Cardiac muscle cell (in vitro differentiated cells and primary cell): ENCODE measurements at regions not wholly inside any gene's neighbourhood (a gene's known extent, or its start where the extent isn't known, plus 50 kb on each side); places are given as distances from the start of the nearest gene placed in this dataset.

Experiments used
- DNase-seq, 2 donors: peaks; one replicate each; pipeline versions ENCODE4 v3.0.0 to v3.0.0-alpha.2; 2010 to 2017; ENCODE audit warnings: low read depth in 1 of 2, low spot score in 1 of 2
- H3K27ac ChIP-seq: fragments of 200-600 bp; sonication (generic); 2 replicates; pipeline ENCODE4 v1.5.1; 2016
- H3K27me3 ChIP-seq: fragments of 200-600 bp; sonication (generic); 2 replicates; pipeline ENCODE4 v1.6.0; 2016; ENCODE audit warnings: control low read depth
- H3K36me3 ChIP-seq: fragments of 200-600 bp; sonication (generic); 2 replicates; pipeline ENCODE4 v1.5.1; 2016; ENCODE audit warnings: control low read depth
- H3K4me1 ChIP-seq: fragments of 200-600 bp; sonication (generic); 2 replicates; pipeline ENCODE4 v1.8.1; 2017; ENCODE audit warnings: low read depth, mild to moderate bottlenecking, mixed run types
- H3K4me3 ChIP-seq: fragments of 200-600 bp; sonication (generic); 2 replicates; pipeline ENCODE4 v1.5.1; 2016; ENCODE audit warnings: mild to moderate bottlenecking
- H3K9me3 ChIP-seq: fragments of 200-600 bp; sonication (generic); 2 replicates; pipeline ENCODE4 v1.5.1; 2017; ENCODE audit warnings: low read depth, mild to moderate bottlenecking, control low read depth
- CTCF ChIP-seq: IDR thresholded peaks from 2 replicates; pipeline ENCODE4 v1.5.1; 2012; ENCODE audit warnings: low read depth, mild to moderate bottlenecking, low read length

- TF ChIP-seq CTCF, result no peak
- no peaks in the 10 kb centered on the region for H3K4me1 ChIP-seq
- H3K4me3 ChIP-seq, result no peak overlapping the region
- H3K27me3 ChIP-seq, result no peaks in the 10 kb centered on the region
- no peak for DNase-seq
- no peaks in the 10 kb centered on the region for H3K9me3 ChIP-seq
- no peaks in the 10 kb centered on the region for H3K36me3 ChIP-seq
- no peak overlapping the region for H3K27ac ChIP-seq
Measured at GRCh38 chr1:238023137-238023536, 132.4 kb upstream of the ZP4 start.

- Histone ChIP-seq H3K27me3 (no peaks in the 10 kb centered on the region), H3K27ac (no peak overlapping the region), H3K4me1 (no peaks in the 10 kb centered on the region), H3K9me3 (no peaks in the 10 kb centered on the region), H3K4me3 (no peak overlapping the region), H3K36me3 (no peaks in the 10 kb centered on the region)
- no peak for TF ChIP-seq CTCF
- DNase-seq, result no peak
Measured at GRCh38 chr1:238018214-238018613, 127.5 kb upstream of the ZP4 start.

- Histone ChIP-seq H3K27ac (no peak overlapping the region), H3K4me1 (peaks cover 8% of the 10 kb centered on the region), H3K36me3 (no peaks in the 10 kb centered on the region), H3K4me3 (no peak overlapping the region), H3K9me3 (no peaks in the 10 kb centered on the region), H3K27me3 (no peaks in the 10 kb centered on the region)
- no peak for TF ChIP-seq CTCF
- no peak for DNase-seq
Measured at GRCh38 chr1:238006779-238007178, 116.1 kb upstream of the ZP4 start.

- Histone ChIP-seq H3K9me3 (no peaks in the 10 kb centered on the region), H3K27me3 (no peaks in the 10 kb centered on the region), H3K36me3 (no peaks in the 10 kb centered on the region), H3K4me1 (peaks cover 8% of the 10 kb centered on the region), H3K27ac (no peak overlapping the region), H3K4me3 (no peak overlapping the region)
- no peak for TF ChIP-seq CTCF
- DNase-seq, result no peak
Measured at GRCh38 chr1:238005116-238005515, 114.4 kb upstream of the ZP4 start.

- no peaks in the 10 kb centered on the region for H3K27me3 ChIP-seq
- no peak overlapping the region for H3K27ac ChIP-seq
- no peak for TF ChIP-seq CTCF
- H3K4me3 ChIP-seq, result no peak overlapping the region
- no peaks in the 10 kb centered on the region for H3K9me3 ChIP-seq
- DNase-seq, result no peak
- H3K4me1 ChIP-seq, result peaks cover 5% of the 10 kb centered on the region
- H3K36me3 ChIP-seq, result no peaks in the 10 kb centered on the region
Measured at GRCh38 chr1:238001818-238002217, 111.1 kb upstream of the ZP4 start.
